ENCODE measurements at regions not wholly inside any gene's neighbourhood (a gene's known extent, or its start where the extent isn't known, plus 50 kb on each side); places are given as distances from the start of the nearest gene placed in this dataset.

DNA sequence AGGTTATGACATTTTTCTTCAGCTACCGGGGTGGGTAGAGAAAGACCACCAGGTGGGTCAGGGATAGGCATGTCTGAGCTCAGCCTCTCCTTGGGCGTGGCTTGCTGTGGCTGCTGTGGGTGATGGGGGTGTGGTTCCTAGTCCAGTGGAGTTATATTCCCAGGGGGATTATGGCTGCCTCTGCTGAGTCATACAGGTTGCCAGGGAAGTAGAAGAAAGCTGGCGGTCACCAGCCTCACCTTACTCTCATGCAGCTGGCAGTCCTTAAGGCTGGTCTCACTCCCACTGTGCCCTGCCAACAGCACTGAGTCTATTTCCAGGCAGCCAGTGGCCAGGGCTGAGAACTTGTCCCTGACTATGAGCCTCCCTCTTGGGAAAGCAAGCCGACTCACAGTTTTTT, 130.0 kb downstream of the SCP2D1 start:
- Histone ChIP-seq H3K4me3 (no peak overlapping the region), H3K4me1 (no peaks in the 10 kb centered on the region), H3K36me3 (ENCODE audit: insufficient read depth in 1 of 2, low read depth in 1 of 2) (no peaks in the 10 kb centered on the region), H3K27ac (no peak overlapping the region), H3K27me3 (ENCODE audit: insufficient read depth in 3 of 3, low read length in 2 of 3) (no peaks in the 10 kb centered on the region), H3K9me3 (no peaks in the 10 kb centered on the region)
- ATAC-seq (peak in 1 of 4 donors; percentile 86), DNase-seq (peak in 1 of 2 donors; percentile 23)
- TF ChIP-seq, protein P1, sequence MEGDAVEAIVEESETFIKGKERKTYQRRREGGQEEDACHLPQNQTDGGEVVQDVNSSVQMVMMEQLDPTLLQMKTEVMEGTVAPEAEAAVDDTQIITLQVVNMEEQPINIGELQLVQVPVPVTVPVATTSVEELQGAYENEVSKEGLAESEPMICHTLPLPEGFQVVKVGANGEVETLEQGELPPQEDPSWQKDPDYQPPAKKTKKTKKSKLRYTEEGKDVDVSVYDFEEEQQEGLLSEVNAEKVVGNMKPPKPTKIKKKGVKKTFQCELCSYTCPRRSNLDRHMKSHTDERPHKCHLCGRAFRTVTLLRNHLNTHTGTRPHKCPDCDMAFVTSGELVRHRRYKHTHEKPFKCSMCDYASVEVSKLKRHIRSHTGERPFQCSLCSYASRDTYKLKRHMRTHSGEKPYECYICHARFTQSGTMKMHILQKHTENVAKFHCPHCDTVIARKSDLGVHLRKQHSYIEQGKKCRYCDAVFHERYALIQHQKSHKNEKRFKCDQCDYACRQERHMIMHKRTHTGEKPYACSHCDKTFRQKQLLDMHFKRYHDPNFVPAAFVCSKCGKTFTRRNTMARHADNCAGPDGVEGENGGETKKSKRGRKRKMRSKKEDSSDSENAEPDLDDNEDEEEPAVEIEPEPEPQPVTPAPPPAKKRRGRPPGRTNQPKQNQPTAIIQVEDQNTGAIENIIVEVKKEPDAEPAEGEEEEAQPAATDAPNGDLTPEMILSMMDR (IDR thresholded peaks at IDR 0.05), result no peak
- intact Hi-C loops (cut with DNase I), result no loop called here
- 64 to 81% (median 67%) methylated on average over 4 of the region's 4 CpGs for WGBS, 3 donors

DNA sequence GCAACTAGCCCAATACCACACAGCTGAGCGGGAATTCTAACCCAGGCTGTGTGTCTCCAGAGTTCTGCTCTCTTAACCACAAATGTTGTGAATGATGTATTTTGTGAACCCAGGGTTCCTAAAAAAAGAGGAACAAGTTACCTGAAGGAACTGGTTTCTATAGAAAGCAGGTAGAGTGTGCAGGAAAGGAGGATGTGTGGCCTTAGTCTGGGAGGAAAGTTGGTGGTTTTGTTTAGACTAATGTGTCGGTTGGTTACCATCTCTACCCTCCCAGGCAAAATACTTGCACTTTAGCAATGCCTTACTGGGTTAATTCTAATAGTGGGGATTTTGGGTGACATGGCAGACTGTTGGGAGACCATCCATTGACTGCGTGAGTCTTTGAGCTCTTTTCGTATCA, 143.3 kb downstream of the SCP2D1 start:
- Histone ChIP-seq H3K4me3 (no peak overlapping the region), H3K27me3 (ENCODE audit: insufficient read depth in 3 of 3, low read length in 2 of 3) (no peaks in the 10 kb centered on the region), H3K27ac (no peak overlapping the region), H3K4me1 (no peaks in the 10 kb centered on the region), H3K9me3 (peaks cover 7% of the 10 kb centered on the region), H3K36me3 (ENCODE audit: insufficient read depth in 1 of 2, low read depth in 1 of 2) (no peaks in the 10 kb centered on the region)
- DNase-seq (no peak), ATAC-seq (no peak)
- intact Hi-C loops (cut with DNase I), result no loop called here
- TF ChIP-seq, protein P1 (IDR thresholded peaks at IDR 0.05), result no peak
- WGBS, 3 donors, result 80 to 92% (median 91%) methylated on average over 4 of the region's 4 CpGs

DNA sequence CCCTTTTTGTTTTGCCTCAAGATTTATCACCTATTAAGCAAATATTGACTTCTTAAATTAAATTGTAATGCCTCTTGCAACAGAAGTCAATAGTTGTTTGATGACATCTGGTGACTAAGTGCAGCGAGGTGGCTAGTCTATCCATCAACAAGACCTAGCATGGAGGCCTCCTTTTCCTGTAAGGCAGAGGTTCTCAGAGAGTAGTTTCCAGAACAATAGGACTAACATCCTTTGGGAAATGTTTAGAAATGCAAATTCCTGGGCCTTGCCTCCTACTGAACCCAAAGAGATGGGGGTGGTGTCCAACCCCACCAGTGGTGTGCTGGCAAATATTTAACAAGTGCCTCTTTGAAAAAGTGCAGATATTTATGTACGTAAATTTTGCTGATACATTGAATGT, 143.7 kb downstream of the SCP2D1 start:
- no peaks in the 10 kb centered on the region for H3K36me3 ChIP-seq (ENCODE audit: insufficient read depth in 1 of 2, low read depth in 1 of 2)
- TF ChIP-seq, protein P1 (IDR thresholded peaks at IDR 0.05), result no peak
- ATAC-seq (no peak), DNase-seq (no peak)
- no peak overlapping the region for H3K27ac ChIP-seq
- peaks cover 7% of the 10 kb centered on the region for H3K9me3 ChIP-seq
- H3K4me1 ChIP-seq, result no peaks in the 10 kb centered on the region
- 88 to 95% (median 91%) methylated on average over 2 of the region's 2 CpGs for WGBS, 3 donors
- H3K27me3 ChIP-seq (ENCODE audit: insufficient read depth in 3 of 3, low read length in 2 of 3), result no peaks in the 10 kb centered on the region
- intact Hi-C loops (cut with DNase I), result no loop called here
- H3K4me3 ChIP-seq, result no peak overlapping the region

DNA sequence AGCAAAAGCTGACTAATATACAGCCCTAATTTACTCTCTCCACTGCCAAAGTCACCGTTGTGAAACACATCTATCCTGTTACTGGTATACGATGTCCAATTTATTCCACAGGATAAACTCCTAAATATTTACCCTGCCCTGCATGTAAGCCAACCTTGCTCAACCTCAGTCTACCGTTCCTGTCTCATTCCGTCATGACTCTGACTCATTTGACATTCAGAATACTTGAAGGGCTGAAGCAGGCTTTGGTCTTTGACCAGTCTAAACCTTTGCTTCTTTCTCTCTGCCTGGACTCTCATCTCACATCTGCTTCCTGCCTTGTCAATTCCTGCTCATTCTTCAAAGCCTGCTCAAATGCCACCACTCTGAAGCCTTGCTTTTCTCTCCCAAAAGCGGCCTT, 157.5 kb downstream of the SCP2D1 start:
- Histone ChIP-seq H3K9me3 (no peaks in the 10 kb centered on the region), H3K36me3 (ENCODE audit: insufficient read depth in 1 of 2, low read depth in 1 of 2) (no peaks in the 10 kb centered on the region), H3K4me3 (no peak overlapping the region), H3K4me1 (no peaks in the 10 kb centered on the region), H3K27ac (no peak overlapping the region), H3K27me3 (ENCODE audit: insufficient read depth in 3 of 3, low read length in 2 of 3) (no peaks in the 10 kb centered on the region)
- ATAC-seq (no peak), DNase-seq (no peak)
- intact Hi-C loops (cut with DNase I), result no loop called here
- 88 to 93% (median 91%) methylated on average over 5 of the region's 5 CpGs for WGBS, 3 donors
- TF ChIP-seq, protein P1 (IDR thresholded peaks at IDR 0.05), result no peak

DNA sequence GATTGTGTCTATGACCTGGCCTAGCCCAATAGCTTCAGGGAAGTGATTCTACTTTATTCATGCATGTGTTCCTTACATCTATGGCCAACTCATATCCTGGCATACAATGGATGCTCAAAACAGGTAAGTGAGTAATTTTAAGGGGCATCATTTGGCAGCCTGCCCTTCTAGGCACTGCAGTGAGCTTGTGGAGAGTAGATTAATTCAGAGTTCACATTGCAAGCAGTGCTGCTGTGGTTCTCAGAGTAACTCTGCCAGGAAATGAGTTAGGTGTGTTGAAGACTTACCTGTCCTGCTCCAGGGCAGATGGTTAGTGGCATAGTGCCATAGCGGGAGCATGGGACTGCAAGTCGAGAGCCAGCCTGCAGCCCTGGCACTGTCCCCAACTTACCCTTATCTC, 158.0 kb downstream of the SCP2D1 start:
- Histone ChIP-seq H3K27me3 (ENCODE audit: insufficient read depth in 3 of 3, low read length in 2 of 3) (no peaks in the 10 kb centered on the region), H3K4me1 (no peaks in the 10 kb centered on the region), H3K4me3 (no peak overlapping the region), H3K9me3 (no peaks in the 10 kb centered on the region), H3K27ac (no peak overlapping the region), H3K36me3 (ENCODE audit: insufficient read depth in 1 of 2, low read depth in 1 of 2) (no peaks in the 10 kb centered on the region)
- DNase-seq, result no peak
- intact Hi-C loops (cut with DNase I), result no loop called here
- 57 to 85% (median 68%) methylated on average over 2 of the region's 2 CpGs for WGBS, 3 donors
- TF ChIP-seq, protein P1 (IDR thresholded peaks at IDR 0.05), result no peak
- no peak for ATAC-seq
